A673 (cell line): ENCODE measurements at regions not wholly inside any gene's neighbourhood (a gene's known extent, or its start where the extent isn't known, plus 50 kb on each side); places are given as distances from the start of the nearest gene placed in this dataset.
A peak's percentile ranks its signal among the peaks of the same experiment; 100 is the strongest.

Source experiments
- CTCF ChIP-seq: fragments of 300-800, 200-600 bp; sonication (generic); conservative IDR thresholded peaks from 2 replicates; pipeline ENCODE4 v1.5.1; 2017; ENCODE audit warnings: low read depth, mild to moderate bottlenecking, antibody characterized with exemption, low read length, moderate library complexity, mixed read lengths
- EZH2 ChIP-seq: fragments of 200-600 bp; sonication (generic); IDR thresholded peaks from 2 replicates; pipeline ENCODE4 v1.6.1; 2017; ENCODE audit warnings: borderline replicate concordance, low read depth, mild to moderate bottlenecking, mixed read lengths, antibody characterized with exemption, low read length; ENCODE audit not compliant: poor library complexity, severe bottlenecking

DNA sequence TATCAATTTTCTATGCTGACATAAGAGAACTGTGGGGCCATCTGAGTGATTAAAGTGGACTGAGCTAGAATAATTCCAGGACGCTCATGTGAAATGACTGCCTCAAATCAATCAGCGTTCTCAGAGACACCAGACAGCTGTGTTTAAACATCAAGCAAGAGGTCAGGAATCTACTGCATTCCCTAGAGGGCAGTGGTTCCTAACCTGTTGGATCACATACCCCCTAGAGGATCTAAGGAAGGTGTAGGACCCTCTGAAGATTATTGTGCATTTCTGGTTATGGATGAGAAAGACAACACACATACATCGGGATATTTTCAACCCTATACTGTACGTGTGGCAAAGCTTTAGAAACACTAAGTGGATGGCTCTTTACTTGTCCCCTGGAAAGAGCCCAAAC is 51.8 kb upstream of the FREM2 start:
- TF ChIP-seq CTCF (0 out of 2 replicates have a peak, but pooled peaks have one; percentile 20), EZH2 (no peak)
